ENCODE measurements at regions not wholly inside any gene's neighbourhood (a gene's known extent, or its start where the extent isn't known, plus 50 kb on each side); places are given as distances from the start of the nearest gene placed in this dataset.
A peak's percentile ranks its signal among the peaks of the same experiment; 100 is the strongest.

DNA sequence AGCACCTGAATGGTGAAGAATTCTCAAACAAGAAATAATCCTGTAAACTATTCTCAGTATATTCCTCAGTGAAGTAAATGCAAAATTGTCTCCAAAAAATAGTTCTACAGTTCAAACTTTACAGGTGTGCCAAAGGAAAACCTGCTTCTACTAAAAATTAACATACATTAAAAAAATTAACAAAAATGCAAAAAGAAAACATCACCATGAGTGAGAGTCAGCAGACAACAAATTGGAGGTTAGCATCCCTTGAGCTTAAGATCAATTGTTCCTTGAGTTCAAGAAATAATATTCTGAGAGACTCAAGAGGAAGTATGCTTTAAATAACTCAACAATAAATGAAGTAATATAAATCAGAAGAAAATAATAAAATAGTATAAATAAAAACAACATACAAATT lies 278.4 kb upstream of the MME start:
- no peak for DNase-seq

DNA sequence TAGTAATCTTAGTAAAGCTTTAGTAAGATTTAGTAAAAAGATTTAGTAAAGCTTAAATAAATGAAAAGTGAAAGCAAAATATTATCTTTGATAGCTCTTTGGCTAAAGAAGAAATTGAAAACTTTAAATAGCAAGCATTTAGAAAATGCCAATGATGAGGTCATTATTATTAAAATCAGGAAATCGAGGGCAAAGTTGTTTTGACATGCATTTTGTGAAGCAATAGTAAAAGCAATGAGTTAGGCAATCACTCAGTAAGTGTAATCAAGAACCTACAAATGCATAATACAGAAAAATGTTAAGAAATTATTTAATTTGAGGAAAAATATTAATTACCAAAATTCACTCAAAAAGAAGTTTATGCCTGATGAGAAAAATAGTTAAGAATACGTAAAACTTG lies 280.3 kb upstream of the MME start:
- DNase-seq = no peak

DNA sequence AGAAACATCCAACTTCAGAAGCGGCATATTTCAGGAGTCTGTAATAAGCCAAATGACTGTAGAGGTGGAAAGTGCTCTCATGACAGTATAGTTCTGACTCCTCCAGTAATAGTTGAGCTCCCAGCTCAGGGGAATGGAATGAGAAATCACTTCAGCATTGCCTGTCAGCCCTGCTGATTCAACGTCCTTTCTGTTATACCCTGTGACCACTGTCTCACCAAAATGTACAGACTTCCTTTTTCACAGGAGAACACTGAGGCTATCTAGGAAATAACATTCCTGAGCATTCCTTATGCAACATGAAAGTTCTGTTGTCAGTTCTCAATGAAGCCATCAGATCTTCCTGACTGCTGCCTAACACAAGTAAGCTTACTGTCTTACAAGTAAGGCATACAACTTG lies 284.5 kb upstream of the MME start:
- DNase-seq = peak; percentile 1

DNA sequence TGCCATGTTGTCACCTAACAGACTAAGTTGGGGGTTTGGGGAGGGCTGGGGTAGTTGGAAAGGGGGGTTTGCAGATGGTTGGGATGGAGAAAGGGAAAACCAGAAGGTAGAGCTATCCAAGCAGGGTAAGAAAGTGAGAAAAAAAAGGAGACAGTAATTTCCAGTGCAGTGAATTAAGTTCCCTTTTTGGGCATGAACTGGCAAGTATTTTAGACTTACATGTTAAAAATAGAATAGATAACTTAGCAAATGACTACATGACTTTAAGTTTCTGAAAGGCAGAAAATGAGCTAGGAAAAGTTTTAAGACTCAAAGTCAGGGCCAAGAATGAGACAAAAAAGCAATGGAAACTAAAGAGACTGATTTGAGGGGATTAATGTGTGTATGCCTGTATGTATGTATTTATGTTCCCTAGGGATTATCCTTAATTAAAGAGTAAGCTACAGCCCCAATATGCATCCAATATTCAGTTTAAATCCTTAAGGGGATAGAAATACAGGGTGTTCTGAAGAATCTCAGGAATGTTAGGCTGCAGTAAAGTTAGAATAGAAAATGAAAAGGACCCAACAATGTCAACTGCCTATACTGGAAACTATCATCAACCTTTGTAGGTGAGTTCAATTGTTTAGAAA lies 285.2 kb upstream of the MME start:
- no peak for DNase-seq

DNA sequence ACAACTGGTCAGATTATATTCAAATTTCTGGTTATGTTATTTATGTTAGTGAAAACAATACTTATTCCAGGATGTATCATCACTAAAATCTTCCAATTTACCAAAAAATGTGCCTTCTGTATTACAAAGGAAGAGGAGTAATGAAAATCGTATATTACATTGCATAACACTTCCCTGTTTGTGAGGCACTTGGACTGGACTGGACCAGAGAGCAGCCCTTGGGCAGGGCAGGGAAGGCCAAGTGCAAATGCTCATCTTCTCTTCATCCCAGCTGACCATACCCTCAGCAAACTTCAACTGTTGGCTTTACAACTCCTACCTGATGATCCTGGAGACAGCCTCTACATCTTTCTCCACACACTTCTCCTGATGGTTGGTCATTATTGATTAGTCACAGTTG lies 285.7 kb upstream of the MME start:
- no peak for DNase-seq

DNA sequence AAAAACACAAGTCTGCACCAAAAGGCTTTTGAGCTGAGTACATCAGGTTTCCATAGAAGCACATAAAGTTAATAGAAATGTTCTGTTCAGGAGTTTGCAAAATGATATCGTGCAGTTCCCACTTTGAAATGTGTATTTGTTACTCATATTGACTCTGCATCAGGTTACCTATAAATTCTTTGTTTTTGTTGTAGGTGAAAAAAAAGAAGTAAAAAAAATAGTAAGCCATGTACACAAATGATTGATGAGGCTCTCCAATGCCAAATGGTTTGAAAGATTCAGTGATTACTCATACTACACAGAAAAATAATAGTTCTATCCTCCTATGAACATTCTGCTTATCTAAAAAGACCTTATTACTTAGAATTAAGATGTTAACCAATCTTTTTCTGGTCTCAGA lies 287.3 kb upstream of the MME start:
- no peak for DNase-seq

DNA sequence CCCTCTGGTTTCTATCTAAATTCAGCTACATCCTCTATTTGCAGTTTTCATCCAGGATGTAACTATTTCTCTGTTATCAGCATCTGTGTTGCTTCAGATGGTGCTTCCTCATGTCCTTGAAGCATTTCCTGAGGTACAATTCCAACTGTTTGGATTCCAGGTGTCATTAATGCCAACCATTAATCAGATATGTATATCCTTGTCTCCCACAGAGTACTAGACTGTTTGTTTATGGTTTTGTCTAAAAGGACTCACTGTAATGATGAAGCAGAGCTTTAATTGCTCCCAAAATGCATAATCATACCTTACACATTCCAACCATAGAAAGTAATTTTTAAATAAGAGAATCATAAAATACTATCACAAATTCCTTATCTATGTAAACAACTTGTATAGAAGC lies 288.5 kb upstream of the MME start:
- no peak for DNase-seq

DNA sequence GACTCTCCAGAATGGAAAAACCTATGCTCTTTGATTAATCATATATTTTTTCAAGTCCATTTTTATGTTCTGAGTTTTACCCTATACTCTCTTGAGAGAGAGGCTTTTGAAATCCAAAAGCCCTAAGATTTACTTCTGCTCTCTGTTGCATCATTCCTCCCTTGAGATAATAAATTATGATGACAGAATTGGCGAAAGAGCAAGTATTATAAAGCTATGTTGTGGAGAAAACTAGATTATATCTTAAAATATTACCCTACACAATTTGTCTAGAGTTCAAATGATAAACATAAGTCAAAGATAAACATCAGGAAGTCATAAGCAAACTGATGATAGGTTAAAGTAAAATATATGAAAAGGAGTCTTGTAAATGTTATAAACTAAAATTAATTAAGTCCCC lies 293.4 kb upstream of the MME start:
- no peak for DNase-seq

DNA sequence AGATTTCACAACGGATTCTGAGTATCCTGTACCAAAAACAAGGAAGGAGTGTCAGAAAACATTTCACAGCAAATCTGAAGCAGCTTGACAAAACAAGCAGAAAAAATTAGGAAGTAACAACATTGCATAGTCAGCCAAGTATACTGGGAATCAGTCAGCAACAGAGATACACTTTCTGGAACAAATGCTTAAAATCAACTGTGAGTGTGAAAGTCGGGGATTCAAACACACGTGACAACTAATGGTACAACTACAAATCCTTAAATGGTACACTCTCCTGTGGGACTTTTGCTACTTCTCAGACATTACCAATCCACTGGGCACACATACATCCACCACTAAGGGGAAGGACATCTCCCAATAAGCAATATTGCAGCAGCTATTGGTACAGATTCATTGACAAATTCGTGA lies 296.6 kb upstream of the MME start:
- no peak for DNase-seq

DNA sequence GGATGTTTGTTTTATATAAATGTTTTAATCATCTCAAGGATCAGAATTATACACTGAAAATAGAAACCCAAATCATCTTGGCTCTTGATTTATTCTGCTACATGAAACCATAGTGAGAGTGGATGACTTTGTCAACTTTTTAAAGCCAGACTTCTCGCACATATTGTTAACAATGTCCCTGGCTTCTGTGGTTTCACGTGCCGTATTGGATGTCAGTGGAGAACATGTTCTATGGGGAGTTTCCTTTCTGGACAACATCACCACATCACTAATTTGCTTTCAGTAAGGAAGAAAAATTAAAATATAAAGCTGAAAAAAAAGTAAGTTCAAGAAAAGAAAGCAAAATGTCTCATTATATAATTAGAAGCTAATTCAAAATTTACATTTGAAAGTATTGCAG lies 297.1 kb upstream of the MME start:
- DNase-seq = no peak

DNA sequence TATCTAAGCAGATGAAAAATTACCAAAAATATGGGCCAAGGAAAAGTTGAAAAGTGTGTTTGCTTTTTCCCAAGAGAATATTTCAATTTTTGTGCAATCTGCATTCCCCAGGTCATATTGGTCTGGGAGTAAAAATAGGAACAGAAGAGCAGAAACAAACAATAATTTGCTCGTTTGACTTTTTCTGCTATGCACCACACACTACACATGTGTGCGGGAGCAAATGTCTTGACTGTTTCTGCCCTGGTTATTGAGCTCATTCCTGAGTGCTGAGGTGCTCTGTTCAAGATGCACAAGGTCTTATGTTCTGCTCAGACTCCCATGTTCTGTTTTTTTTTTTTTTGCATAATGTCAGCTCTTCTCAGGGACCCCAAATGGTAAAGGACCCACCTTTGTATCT lies 298.0 kb upstream of the MME start:
- no peak for DNase-seq

DNA sequence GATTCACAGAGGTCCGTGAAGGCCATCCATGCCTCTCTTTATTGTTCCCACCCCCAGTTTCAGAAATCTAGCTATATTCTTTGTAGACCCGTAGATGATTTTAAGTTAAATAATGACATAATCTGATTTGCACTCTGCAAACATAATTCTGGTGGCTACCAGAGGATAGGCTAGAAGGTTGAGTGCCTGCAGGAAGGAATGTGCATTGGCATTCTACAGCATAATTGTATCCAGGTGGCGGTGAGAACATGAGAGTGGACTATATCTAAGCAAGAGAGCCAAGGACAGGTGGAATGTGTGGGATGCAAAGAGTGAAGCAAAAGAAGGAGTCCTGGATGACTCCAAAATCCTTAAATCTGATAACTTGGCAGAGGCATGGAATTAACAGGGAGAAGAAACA lies 298.5 kb upstream of the MME start:
- DNase-seq = no peak

DNA sequence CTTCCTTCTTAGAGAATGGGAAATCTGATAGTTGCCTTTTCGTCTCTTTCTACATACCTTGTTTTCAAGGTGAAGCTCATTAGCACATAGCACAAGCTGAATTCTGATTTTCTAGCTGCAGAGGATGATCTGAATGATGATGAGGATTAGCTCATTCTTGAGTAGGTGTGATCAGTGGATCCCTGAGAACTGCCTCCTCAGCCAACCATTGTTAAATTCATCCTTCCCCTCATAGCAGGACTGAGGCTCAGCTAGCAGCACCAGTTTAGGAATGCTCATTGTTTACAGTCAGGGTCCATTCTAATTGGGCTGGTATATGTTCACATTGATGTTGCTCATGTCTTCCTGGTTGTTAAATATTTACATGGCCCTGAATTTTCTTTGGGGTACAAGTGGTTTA lies 299.9 kb upstream of the MME start:
- no peak for DNase-seq

DNA sequence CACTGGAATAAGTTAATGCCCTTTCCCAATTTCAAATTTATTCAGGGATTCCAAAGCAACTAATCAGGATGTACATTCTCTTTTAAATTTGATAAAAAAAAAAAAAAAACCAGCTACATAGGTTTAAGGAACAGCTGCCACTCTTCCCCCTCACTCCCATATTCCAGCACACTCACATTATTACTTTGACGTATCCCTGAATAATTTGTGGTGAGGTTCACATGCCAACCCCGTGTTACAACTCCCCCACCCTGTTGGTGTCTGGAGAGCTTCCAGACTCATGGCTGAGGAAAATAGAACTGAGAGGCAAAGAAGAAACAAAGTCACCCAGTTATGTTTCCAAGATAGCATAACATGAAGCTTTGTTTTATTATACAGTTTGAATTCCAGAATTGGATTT lies 300.5 kb upstream of the MME start:
- DNase-seq = no peak

DNA sequence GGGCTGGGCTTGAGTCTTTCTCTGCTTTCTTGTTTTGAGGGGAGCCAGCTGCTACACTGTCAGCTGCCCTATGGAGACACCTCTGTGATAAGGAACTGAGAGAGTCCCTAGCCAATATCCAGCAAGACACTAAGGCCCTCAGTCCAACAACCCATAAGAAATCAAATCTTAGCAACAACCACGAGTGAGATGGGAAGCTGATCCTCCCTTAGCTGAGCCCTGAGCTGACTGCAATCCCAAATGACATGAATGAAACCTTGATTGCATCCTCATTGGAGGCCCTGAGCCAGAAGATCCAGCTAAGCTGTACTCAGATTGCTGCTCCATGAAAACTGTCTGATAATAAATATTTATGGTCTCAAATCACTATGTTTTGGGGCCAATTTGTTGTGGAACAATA lies 302.1 kb upstream of the MME start:
- DNase-seq = no peak

DNA sequence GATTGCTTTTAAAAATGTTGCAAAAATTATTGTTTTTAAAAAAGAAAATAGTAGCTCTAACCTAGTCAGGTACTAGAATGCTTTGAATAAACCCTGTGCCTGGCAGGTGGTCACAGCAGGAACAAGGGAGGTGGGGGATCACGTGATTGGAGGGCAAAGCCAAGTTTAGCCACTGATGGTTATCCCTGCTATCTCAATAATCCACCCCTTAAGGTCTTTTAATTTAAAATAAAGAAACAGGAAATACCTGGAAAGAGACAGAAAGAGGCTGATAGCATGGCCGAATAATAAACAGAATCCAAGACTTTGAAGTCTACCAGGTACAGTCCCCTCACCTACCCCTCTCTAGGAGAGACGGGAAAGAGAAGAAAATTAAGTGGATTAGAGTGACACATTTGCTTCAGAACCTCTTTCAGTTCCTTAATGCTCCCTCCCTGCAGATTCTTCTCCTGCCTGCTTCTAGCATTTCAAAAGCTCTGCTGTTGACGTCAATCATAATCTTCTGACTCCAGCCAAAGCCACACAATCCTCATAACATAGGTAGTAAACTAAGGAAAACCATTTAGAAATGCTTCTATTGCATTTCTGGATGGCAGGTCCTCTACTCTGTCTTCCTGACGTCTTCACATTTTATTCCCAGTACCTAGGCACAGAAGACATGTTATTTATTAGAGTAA lies 303.4 kb upstream of the MME start:
- no peak for DNase-seq

DNA sequence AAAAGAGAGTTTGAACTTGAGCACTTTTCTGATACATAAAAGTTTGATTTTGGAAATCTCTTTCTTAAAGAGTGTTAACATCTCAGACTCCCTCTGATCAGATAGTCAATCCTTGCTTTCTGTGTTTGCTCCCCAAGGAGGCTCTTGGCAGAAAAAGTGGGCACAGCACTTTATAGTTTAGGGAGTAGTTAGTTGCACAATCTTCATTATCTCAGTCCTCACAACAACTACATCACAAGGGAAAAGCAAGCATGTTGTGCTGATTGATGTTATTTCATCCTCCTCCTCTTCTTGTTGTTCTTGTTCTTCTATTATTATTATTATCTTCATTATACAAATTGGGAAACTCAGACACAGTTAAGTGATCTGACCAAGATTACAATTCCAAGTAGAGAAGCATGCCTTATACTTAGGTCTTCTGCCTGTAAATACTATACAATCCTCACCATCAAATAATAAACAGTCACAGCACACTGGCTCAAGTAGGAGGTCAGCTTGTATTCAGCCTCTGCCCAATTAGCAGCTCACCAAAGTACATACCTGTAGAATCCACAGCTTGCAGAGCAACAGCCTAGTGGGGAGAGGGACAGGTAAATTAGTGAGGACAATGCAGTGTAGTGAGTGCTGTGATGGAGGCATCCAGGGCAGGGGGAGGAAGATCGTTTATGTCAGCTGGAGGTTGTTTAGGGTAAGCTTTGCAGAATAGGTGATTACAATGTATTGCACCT lies 304.1 kb upstream of the MME start:
- no peak for DNase-seq

DNA sequence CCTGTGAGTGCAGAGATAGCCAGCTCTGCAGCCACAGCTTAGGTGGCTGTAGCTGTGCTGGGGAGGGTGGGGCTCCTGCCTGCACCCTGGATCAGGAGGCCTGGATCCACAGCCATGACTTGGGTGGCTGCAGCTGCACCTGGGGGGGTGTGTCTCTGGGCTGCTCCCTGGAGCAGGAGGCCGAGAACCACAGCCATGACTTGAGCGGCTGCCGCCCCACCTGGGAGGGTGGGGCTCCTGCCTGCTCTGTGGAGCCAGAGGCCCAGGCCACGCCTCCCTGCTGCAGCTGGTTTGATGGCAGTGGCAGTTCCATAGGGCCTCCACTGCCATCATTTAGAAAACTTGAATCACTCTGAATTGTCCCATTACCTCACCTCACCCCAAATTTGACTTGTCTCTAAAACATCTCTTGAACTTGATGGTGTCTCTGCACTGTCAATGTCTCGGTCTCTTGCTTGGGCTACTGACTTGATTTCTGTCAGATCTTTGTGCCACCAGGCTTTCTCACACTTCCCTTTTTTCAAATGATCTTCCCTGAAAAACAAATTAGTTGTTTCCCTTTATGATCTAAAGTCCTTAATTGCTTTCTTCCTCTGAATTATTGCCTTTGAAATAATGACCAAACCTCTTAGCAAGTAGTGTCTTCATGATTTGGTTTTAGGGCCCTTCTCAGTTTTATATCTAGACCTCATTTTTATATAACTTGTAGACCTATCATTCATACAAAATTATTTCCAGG lies 313.2 kb upstream of the MME start:
- no peak for DNase-seq

DNA sequence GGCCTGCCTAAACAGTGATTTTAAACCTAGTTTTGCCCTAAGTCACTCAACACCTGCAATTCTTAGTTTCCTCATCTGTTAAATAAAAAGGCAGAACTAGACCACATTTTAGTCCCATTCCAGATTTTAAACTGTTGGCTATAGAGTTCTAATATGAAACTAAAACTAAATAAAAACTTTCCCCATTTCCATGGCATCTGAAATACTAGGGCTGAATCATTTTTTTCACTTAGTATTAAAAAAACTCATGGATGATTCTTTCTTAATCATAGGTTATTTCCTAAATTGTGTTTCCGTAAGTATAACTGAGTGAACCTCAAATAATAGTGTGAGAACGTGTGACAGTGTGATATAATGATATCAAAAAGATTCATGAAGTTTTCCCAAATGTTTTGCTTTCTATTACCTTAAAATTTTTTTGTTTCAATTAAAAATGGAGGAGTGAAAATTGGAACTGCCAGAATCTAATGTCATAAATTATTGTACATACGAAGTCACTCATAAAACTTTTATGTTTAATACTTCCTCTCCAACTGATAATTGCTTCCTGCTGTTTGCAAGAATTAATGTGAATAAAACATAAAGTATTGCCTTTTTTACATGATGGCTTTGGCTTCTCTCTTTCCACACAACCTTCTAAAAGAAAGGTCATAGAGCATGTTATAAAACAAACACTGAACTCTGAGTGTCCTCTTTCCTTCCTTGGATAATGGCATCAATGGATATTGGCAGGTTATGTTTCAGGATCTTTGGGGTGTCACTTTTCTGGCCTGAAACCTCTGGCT lies 315.1 kb upstream of the MME start:
- DNase-seq = no peak

DNA sequence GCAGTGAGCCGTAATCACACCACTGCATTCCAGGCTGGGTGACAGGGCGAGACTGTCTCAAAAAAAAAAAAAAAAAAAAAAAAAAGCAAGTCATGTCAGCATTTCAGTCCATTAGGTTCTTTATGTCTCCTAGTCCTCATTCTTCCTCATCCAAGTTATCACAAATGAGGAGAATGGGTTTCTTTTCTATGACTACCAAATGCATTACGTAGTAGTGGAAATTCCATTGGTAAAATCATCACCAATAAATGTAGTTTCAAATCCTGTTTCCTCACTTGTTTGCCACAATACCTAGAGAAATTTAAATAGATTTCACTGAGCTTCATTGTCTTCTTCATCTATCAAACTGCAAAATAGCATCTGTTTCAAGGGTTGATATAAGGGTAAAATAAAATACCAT lies 317.6 kb upstream of the MME start:
- no peak for DNase-seq

DNA sequence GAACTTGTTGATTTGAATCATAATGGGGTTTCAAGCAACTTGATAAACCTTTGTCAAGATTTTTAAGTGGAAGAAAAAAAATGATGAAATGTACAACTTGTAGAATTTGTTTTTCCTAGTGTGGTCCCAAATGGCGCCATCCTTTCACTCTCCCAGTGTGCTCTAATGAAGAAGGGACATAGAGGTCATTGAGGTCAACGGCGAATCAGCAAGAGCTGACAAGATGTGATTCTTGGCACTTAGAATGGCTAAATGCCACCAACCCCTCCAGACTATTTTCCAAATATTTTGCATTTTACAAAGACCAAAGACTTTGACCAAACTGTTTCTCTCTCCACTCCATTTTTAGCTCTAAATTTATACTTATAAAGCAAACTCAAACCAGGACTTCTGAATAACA lies 320.2 kb upstream of the MME start:
- no peak for DNase-seq

DNA sequence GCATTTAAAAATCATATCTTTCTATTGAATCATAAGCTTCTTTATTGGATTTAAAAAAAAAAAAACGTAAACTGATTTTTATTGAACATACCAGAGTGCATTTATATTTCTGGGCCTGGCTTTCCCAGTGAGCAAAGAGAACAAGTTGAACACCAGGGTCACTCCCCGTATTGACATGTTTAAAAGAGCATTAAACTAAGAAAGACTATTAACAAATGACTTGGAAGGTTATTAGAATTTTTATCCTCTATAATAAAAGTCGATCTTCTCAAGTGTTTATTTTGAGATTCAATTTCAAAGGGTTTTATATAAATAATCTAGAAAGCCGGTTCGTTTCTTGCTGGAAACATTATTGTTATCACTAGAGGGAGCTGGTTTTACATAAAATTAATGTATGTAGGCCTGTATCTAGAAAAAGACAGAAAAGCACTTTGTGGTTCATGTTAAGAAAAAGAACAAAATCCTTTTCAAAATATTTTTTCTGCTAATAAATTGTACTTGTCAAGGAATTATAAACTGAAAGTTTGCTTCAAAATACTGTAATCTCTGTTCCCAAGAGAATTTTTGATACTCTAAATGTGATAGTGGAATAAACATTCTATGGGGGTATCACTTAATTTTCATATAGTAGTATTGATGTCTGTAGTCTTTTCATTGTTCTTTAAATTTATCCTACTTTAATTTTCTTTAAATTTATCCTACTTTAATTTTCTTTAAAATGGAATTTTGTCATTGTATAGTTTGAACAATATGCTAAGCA lies 321.8 kb upstream of the MME start:
- no peak for DNase-seq
